ENCODE measurements at regions not wholly inside any gene's neighbourhood (a gene's known extent, or its start where the extent isn't known, plus 50 kb on each side); places are given as distances from the start of the nearest gene placed in this dataset.

- no peak for TF ChIP-seq CTCF (IDR thresholded peaks at IDR 0.05)
- no peak for TF ChIP-seq POLR2AphosphoS5 (IDR thresholded peaks at IDR 0.05)
- TF ChIP-seq POLR2A (IDR thresholded peaks at IDR 0.05): no peak
- no peak for TF ChIP-seq EP300 (IDR thresholded peaks at IDR 0.05)
Observed at GRCh38 chr9:100865111-100865510, 163.4 kb upstream of the PLPPR1 start.

Measured in gastroesophageal sphincter (tissue), 3 donors.